Renal cortex interstitium (tissue), 11 donors: ENCODE measurements at regions not wholly inside any gene's neighbourhood (a gene's known extent, or its start where the extent isn't known, plus 50 kb on each side); places are given as distances from the start of the nearest gene placed in this dataset.
"Not testable (repeated sequence)": the region's sequence is repeated elsewhere in the genome, so short reads cannot be mapped to it uniquely, and the experiment has no call there.

ENCODE experiments used
- DNase-seq, 11 donors: peaks; one replicate each; pipeline ENCODE4 v3.0.0-alpha.2; 2013; ENCODE audit warnings: low read depth in 9 of 11, low spot score in 4 of 11; ENCODE audit errors: extremely low read depth in 1 of 11

GRCh38 chr12:90745211-90745610, 209.8 kb downstream of the CCER1 start:
- DNase-seq: peak in 9 of 11 donors; percentile 9 to 51 (median 19)

GRCh38 chr12:90741611-90742010, 213.4 kb downstream of the CCER1 start:
- no peak for DNase-seq

- DNase-seq: no peak
These were observed 225.2 kb downstream of the CCER1 start for GRCh38 chr12:90729736-90730135.

- DNase-seq: no peak
These were observed 242.3 kb downstream of the CCER1 start for GRCh38 chr12:90712671-90713070.

GRCh38 chr12:90710711-90711110, 244.3 kb downstream of the CCER1 start:
- no peak for DNase-seq

GRCh38 chr12:90706036-90706435, 248.9 kb downstream of the CCER1 start:
- DNase-seq: no peak

GRCh38 chr12:90695415-90695814, 259.6 kb downstream of the CCER1 start:
- DNase-seq: no peak

- DNase-seq: no peak
These were observed 264.9 kb downstream of the CCER1 start for GRCh38 chr12:90690120-90690519.

GRCh38 chr12:90687682-90688081, 267.3 kb downstream of the CCER1 start:
- not testable (repeated sequence) for DNase-seq

- no peak for DNase-seq
These were observed 271.1 kb downstream of the CCER1 start for GRCh38 chr12:90683871-90684270.

- DNase-seq: no peak
These were observed 272.6 kb downstream of the CCER1 start for GRCh38 chr12:90682398-90682797.

- no peak for DNase-seq
These were observed 275.3 kb downstream of the CCER1 start for GRCh38 chr12:90679674-90680073.

- no peak for DNase-seq
These were observed 277.4 kb downstream of the CCER1 start for GRCh38 chr12:90677552-90677951.

GRCh38 chr12:90677055-90677454, 277.9 kb downstream of the CCER1 start:
- no peak for DNase-seq

- DNase-seq: no peak
These were observed 279.9 kb downstream of the CCER1 start for GRCh38 chr12:90675106-90675505.

GRCh38 chr12:90672081-90672480, 282.9 kb downstream of the CCER1 start:
- no peak for DNase-seq

GRCh38 chr12:90663949-90664348, 291.0 kb downstream of the CCER1 start:
- DNase-seq: not testable (repeated sequence)

GRCh38 chr12:90659060-90659459, 295.9 kb downstream of the CCER1 start:
- no peak for DNase-seq

- no peak for DNase-seq
These were observed 301.9 kb downstream of the CCER1 start for GRCh38 chr12:90653040-90653439.

- no peak for DNase-seq
These were observed 302.7 kb downstream of the CCER1 start for GRCh38 chr12:90652280-90652679.

- no peak for DNase-seq
These were observed 309.8 kb downstream of the CCER1 start for GRCh38 chr12:90645181-90645580.
